Activated CD4-positive, alpha-beta T cell treated with anti-CD3 and anti-CD28 coated beads, Interleukin-2, amount 50 U/mL, for 16 hours (primary cell): ENCODE measurements at regions not wholly inside any gene's neighbourhood (a gene's known extent, or its start where the extent isn't known, plus 50 kb on each side); places are given as distances from the start of the nearest gene placed in this dataset.

Experiments used
- DNase-seq: peaks from one replicate; pipeline ENCODE4 v3.0.0-alpha.2; 2020

DNA sequence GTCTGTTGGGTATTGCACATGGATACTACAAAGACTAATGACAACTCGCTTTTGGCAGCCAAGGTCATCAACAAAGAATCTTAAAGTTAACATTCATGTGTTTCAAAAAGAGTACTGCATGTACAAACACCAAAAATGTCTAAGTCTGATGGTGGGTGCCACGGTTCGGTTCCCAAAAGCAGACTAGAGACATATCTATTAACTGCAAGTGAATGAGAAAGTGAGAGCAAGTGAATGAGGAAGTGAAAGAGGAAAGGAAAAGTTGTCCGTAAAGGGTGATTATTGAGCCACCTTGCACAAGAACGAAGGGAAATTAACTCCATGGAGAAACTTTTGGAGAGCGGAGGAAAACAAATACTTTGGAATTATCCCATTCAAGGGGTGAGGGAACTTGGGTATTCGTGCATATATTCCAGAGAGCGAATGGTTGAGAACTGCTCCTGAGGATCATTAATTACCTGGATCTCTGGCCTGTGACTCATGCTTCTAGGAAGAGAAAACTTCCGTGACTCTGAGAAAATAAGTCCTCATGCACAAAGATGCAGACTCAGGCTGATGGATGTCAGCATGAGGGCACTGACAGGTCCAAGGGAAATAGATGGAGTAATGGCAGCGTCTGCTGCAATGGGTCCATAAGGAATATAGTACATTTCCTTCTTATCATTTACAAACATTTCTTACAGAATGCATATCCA, 336.5 kb upstream of the TGFBR2 start:
- no peak for DNase-seq

DNA sequence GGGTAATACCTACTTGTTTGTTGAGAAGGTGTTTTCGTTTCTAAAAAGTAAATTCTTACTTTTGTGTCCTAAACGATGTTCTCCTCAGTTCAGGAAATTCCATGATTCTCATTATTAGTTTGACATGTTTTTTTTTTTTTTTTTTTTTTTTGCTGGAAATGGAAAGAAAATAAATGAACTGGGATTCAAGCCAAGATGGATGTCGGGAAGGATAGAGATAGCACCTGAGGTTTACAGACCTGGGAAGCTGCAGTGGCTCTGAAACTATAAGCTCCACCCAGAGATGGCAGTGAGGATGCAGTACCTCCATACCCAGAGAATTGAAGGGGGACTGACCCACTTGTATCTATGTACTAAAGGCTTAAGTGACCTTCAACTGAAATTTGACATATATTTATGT, 334.6 kb upstream of the TGFBR2 start:
- DNase-seq: no peak

DNA sequence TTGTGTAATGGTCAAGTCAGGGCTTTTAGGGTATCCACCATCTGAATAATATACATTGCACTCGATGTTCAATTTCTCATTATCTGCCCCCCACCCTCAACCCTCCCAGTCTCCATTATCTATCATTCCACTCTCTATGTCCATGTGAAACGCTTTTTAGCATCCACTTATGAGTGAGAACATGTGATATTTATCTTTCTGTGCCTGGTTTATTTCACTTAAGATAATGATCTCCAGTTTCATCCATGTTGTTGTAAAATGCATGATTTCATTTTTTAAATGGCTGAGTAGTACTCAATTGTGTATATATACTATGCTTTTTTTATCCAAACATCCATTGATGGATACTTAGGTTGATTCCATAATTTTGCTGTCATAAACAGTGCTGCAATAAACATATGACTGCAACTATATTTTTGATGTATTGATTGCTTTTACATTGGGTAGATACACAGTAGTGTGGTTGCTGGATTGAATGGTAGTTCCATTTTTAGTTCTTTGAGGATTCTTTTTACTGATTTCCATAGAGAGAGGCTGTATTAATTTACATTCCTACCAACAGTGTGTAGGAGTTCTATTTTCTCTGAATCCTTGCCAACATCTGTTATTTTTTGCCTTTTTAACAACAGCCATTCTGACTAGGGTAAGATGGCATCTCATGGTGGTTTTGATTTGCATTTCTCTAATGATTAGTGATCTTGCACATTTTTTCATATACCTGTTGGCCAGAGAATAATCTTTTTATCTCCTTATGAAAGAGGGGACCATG, 332.9 kb upstream of the TGFBR2 start:
- DNase-seq: no peak

DNA sequence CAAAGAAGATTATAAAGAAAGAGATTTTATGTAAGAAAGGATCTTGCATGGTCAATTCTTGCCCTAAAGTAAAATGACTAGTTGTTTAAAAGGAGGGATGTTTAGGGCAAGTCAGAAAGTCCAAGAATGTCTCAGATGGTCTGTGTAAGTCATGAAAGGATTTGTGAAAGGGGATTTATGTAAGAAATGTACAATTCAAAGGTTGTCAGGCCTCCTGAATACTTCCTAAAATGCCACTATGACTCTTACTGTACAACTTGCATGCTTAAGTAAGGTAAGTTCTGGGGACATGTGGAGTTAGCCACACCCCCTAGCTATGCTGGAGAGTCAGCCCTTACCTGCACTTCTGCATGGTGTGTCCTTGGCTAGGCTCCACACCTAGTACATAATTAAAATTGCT, 328.9 kb upstream of the TGFBR2 start:
- no peak for DNase-seq

DNA sequence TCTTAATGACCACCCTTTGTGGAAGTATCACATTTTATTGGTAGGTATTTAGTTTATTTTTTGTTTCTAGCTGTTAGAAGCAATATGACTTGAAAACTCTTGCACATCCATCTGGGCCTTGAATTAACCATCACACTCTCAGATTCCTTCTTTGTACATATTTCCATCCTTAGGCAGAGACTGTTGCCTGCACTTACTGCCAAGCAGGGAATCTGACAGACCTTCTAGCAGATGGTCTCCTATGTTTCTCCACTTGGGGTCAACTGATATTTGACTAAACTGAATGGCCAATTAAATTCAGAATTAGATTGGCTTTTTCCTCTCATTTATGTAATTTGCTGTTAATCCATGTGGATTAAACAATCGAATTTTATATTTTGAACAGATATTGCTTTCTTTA, 324.9 kb upstream of the TGFBR2 start:
- no peak for DNase-seq

DNA sequence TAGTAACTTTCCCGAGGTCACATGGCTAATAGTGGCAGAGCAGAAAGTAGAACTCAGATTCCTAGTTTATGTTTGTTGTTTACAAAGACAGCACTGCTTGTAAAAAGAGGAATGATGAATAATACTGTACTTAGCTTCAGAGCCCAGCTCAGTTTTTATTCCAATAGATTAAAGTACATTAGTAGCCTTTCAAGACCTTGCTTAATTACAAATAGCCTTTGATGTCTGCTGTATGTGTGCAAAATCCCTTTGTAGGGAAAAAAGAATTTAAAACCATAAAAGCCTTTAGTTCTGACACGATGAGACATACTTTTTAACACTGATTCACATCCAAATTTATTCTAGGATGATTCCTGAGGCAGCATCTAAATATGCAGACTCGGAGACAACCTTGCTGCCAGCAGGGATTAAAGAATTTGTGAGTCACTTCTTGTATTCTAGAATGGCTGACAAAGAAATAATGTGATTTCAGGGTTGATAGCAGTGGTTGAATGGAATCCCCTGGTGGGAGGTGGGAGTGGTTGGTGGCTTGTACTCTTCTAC, 324.2 kb upstream of the TGFBR2 start:
- DNase-seq: no peak

DNA sequence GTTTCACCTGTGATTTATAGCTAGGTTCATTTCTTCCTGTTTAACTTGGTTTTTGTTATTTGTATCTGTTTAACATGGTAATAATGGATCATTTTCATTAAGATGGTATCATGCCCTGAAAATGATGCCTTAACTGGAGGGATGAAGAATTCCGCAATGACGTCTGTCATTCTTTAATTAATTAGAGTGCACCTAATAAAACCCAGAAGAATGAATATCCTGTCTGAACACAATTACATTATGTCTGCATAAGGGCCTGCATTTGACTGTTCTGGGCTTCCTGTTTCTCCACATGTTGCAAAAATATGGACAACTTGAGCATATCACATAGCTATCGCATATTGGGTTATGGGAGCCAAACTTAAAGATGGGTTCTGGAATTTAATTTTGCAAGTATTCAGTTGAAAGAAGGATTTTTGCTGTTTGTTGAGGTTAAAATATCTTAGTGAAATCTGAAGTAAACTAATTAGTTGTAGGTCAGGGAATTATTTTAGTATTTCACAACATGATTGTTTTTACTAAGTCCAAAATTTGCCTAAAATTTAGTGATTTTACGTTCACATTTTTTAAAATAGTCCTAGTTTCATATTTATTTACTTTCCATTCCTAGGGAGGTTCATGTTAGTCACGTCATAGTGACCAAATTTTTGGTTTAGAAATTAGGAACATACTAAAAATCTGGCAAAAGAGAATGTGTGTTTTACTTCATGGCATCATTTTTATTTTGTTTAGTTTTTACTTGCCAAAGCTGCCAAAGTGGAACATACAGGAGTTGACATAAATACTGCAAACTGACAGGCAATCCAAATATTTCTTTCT, 321.0 kb upstream of the TGFBR2 start:
- no peak for DNase-seq

DNA sequence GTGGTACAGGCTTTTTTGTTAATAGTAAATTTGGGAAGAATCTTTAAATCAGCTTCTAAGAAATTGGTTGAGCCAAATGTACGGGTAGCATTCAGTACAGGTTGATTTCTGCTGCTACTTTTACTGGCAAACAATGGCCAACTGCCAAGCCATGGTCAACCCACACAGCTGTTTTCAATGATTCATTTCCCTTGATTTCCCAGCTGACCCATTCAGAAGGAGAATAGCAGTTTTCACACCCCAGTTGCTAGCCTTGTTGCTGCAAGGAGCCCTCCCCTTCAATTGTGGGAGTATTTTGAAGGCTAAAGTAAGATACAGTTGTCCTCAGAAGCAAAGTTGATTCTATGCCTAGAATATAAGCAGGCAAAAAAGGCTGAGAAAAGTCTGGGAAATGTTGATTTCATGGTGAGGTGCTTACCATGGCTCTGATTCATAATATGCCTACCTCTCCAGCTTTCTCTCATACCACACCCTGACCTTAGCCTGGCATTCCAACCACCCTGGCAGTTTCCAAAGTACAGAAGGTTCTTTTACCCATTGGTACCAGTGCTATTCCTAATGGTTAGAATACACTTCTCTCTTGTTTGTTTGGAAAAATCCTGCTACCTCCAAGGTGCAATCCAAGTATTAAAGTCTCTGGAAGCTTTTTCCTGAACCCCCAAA, 320.3 kb upstream of the TGFBR2 start:
- DNase-seq: peak; percentile 81

DNA sequence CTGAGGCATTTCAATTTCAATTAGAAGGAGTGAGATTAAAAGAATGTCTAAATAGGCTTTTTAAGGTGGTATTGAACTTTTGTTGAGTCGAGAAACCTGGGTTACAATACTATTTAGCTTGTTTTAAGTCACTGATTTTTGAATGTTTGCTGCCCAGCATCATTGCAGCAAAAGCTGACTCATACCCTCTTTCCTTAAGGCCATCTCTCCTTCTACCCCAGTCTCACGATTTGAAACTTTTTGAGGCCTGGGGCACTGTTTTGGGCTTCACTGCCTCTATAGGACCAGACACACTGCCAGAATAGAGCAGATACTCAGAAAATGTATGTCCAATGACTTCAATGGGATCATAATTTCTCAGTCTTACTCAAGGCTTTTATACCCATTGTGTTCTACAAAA, 319.6 kb upstream of the TGFBR2 start:
- peak; percentile 47 for DNase-seq

DNA sequence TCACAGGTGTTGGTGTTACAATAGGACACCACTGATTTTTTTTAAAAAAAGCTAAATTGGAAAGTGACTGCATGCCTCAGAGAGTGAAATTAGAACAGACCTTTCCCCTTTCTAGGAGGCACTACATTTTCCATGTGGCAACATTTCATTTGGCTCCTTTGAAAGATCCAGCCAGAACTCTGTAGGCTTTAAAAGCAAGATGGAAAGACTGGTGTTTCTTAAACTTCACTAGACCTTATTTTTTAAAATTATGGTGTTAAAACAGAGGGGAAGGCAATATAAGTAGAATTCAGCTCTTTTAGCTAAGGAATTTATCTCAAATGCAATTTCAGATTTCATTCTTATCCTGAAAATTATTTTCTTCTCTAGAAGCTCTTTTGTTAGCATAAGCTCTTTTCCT, 317.6 kb upstream of the TGFBR2 start:
- DNase-seq: no peak

DNA sequence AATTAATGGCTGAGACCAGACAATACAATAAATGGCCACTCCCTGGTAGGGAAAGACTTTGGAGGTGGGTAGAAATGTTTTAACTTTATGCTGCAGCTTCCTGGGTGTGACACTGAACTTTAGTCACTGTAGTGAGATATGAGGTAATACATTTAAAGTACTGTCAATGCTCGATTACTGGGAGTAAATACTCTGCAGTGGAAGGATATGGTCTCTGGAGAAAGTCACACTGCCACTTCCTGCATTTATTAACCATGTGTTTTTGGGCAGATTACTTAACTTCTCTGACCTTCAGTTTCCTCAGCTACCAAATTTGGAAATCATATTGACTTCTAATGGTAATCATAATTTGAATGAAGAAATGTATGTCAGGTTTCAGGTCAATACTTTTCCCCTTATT, 317.1 kb upstream of the TGFBR2 start:
- DNase-seq: peak; percentile 33

DNA sequence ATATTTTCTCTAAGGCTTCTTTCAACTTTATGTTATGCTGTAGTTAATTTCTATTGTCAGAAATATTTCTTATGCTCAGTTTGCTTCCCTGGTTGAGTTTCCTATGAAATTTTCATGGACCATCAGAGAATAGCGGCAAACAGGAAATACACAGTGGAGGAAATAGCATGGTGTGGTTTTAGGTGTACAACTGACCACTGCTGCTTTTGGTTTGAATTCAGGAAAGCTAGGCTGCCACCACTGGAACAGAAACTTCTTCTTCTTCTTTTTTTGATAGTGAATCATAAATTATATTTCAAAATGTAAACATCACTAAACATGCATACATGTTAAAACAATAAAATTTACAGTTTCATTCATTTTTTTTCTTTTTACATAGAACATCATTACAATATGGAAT, 316.6 kb upstream of the TGFBR2 start:
- no peak for DNase-seq

DNA sequence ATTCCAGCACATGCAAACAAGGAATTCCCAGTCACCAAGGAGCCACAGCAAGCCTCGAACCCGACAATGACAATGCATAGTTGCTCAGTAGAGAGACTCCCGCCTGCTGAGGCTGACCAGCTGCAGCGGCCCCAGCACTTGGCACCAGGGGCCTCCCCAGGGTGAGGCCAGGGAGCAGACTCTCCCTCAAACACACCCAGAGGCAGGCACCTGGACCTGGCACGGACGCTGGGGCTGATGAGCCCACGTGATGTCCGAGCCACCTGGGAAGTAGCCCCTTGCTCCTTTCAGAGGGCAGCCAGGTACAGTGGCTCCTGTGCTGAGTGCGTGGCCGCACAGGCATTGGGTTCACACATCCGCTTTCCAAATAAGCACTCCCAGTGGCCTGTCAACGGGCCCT, 315.9 kb upstream of the TGFBR2 start:
- no peak for DNase-seq

DNA sequence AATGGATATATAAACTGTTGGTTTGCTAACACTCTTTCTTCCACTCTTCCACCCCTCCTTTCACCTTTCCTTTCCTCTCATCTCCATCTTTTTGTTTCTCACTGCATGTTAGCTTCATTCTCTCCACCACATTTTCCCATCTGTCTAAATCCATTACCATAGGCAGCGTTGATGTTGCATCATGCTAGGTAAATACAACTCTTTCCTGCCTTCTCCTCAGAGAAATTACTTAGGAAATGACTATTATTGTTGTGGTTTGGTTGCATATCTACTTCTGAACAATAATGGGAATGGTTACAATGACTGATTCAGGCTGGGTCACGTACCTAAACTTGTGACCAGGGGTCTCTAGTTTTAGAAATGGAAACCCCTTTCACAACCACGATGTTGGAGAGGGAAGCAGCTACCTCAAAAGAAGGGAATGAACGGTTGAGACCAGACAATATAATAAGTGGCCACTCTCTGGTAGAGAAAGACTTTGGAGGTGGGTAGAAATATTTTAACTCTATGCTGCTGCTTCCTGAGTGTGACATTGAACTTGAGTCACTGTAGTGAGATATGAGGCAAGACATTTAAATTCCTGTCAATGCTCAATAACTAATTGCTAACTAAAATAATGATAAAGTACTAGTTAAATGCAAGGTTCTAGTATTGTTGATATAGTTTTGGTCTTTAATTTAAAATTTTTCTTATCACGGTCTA, 314.1 kb upstream of the TGFBR2 start:
- DNase-seq: peak; percentile 46

DNA sequence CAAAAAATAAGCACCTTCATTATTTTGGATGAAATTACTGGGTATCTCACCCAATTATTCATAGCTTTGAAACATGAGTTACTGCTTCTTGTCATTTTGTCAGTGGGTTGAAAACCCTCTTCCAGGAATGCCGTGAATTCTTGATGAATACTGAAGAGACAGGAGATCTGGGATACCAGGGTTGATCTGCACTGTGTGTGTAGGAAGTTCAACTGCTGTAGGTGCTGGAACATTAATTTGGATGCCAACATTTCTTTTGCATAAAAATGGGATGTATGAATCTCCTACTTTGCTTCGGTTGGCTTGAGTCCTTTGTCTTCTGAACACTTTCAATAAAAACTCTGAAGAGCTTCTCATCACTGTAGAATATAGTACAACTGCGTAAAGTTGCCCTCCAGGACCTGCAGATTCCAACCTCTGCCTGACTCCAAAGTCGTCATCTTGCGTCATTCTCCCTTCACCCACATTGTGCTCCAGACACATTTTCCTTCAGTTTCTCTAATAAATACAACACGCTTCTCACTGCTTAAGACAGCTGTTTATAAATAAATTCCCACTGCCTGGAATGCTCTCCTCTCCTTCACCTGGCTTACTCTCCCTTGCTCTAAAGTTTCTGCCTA, 312.7 kb upstream of the TGFBR2 start:
- no peak for DNase-seq

DNA sequence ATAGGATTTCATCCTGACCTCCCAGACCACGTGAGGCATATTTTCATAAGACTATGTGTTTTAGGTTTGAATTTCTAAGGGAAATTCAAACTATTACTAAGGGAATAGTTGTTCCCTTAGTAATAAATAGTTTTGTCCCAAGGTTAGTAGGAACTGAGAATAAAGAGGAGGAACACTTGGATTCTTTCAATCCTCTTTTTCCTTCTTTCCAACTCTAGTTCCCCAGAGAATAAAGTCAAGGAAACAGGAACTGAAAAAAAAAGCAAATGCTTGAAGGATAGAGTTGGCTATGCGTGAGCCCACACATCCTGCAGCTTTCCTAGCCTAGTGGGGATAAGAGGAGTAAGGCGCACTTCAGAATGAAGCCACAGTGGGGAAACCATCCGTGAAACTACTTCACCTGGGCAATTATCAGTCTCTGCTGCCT, 312.1 kb upstream of the TGFBR2 start:
- no peak for DNase-seq

DNA sequence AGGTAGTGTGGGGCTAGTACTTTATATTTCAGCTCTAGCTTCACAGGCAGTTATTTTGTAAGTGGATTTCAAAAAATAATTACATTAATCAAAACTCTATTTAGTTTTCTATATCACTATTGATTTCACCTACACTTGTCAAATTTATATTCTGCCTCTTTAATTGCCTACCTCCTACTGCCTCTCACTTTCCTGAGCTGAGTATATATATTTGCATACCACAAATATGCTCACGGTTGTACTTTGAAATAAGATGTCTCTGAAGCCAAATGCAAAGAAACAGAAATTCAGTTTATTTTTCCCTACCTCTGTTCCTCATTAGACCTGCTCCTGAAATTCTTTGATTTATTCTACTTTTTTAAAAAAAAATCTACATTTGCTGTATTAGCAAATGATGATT, 309.3 kb upstream of the TGFBR2 start:
- no peak for DNase-seq

DNA sequence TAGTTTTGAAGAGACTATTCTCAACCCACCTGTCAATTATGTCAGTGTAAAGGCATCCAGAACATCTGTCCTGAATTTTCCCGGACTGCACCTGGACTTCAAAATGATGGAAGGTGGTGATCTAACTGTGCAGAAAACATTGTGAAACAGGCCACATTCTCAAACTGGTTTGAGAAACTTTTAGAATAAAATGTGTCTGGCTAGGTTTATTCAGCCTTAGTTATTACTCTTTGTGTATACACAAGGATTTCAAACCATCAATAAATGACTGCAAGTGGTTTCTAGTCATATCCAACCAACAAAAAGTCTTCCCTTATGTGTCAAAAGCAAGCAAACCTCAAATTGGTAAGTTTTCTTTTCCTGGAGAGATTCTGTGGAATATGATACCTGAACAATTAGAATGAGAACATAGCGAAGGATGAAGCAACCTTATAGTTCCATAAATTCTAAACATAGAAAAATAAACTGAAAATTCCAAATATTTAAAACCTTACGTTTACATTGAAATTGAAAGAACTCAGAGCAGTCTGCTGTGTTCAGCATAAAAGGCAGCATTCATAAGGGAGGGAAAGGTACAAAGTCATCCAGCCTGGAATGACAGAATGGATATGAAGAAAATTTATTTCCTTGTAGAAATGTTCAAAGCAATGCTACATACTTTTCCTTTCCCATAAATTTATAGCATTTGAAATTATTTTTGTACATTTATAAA, 306.6 kb upstream of the TGFBR2 start:
- no peak for DNase-seq

DNA sequence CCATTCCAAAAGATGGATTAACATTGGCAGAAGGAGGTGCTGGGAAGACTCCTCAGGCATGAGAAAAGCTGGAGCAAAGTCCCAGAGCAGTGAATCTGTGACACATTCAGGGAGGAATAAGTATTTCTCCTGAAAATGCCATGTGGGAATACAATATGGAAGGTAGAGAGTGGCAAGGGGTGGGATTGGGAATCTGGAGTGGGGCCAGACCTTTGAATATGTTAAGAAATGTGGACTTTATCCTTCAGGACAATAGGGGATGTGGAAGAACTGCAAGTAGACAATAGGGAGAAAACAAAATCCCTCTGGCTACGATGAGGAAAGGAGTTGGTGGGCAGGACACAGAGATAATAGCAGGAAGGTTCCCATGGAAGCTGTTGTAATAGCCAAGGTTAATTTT, 305.6 kb upstream of the TGFBR2 start:
- DNase-seq: no peak

DNA sequence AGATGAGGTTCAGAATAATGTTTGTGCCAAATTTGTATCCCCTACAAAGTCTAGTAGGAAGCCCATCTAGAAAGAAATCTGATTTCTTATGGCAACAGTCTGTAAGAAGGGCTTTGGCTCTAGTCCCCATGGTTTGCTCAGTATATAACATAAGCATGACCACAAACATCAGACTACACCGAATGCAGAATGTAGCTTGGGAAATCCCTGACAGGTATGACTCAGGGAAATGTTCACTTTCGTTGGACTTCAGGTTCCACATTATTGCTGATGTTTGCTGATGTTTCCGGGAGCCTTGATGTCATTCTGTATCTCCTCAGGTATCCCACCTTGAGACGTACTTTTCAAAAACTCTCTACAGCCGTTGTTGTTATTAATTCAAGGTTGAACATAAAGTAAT, 304.4 kb upstream of the TGFBR2 start:
- DNase-seq: peak; percentile 38

DNA sequence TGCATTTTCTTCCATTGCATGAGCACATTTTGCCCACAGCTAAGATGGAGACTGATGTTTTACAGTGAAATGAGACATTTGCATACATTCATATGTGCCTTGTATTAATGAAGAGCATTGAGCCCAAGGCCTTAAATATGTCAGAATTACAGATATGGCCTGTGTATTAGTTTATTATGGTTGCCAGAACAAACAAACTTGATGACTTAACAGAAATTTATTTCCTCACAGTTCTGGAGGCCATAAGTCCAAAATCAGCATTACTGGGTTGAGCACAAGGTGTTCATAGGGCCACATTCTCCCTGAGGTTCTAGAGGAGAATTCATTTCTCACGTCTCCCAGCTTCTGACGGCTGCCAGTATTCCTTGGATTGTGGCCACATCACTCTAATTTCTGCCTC, 302.6 kb upstream of the TGFBR2 start:
- no peak for DNase-seq
